OCI-LY7 (cell line): ENCODE measurements at regions not wholly inside any gene's neighbourhood (a gene's known extent, or its start where the extent isn't known, plus 50 kb on each side); places are given as distances from the start of the nearest gene placed in this dataset.

Experiments used
- CTCF ChIP-seq: fragments of 200-600 bp; sonication (generic); conservative IDR thresholded peaks from 2 replicates; pipeline ENCODE4 v1.5.1; 2014; ENCODE audit warnings: mild to moderate bottlenecking, antibody characterized with exemption, low read length, moderate library complexity, mixed read lengths
- EZH2phosphoT487 ChIP-seq: fragments of 200-600 bp; sonication (generic); IDR thresholded peaks from 2 replicates; pipeline ENCODE4 v1.6.1; 2018; ENCODE audit warnings: low read depth, borderline replicate concordance, mild to moderate bottlenecking, mixed run types, antibody characterized with exemption, low read length, moderate library complexity, mixed read lengths

GRCh38 chr4:186954956-186955355 lies 231.3 kb upstream of the FAT1 start:
- TF ChIP-seq CTCF = no peak
- TF ChIP-seq EZH2phosphoT487 = no peak
